ENCODE measurements at regions not wholly inside any gene's neighbourhood (a gene's known extent, or its start where the extent isn't known, plus 50 kb on each side); places are given as distances from the start of the nearest gene placed in this dataset.
"Not testable (repeated sequence)": the region's sequence is repeated elsewhere in the genome, so short reads cannot be mapped to it uniquely, and the experiment has no call there.

DNA sequence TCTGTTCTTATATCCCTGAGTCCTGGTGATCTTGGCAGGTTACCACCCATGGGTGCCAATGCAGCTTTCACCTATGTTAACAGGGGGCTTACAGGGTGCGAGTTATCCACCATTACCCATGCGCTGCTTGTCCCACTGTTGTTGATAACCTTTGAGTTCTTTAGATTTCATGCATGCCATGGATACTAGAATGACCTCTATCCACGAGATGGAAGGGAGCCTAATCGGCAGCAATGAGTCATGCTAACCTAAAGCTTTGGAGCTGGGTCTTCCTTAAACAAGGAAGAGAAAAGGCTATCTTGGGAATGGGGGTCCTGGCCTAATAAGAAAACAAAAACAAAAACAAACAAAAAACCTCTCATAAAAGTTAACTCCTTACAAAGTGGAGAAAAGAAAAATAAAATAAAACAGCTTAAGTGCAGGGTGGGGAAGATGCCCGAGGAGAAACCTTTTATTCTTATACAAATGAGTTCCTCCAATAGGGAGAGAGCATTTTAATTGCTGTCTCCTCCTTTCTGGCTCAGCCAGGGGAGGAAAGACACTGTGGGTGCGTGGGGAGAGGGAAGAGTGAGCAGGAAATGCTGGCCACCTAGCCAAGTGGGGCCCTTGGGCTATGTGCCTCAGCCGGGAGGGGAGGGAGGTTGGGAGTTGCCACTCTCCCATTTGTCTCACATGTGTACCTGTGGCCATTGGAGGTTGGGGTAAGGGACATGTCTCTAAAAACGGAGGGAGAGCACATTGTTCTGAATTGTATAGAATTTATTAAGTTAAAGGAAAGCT, 571.7 kb upstream of the TPTE start:
- CTCF ChIA-PET; H3K4me3 Mint-ChIP-seq; H3K9me3 ChIP-seq (ENCODE audit: control insufficient read depth in 1 of 2, insufficient read depth in 1 of 2, low read length in 2 of 2); H3K27ac Mint-ChIP-seq; H3K27me3 ChIP-seq (ENCODE audit: control insufficient read depth in 1 of 2, insufficient read depth in 2 of 2, low read length in 2 of 2); H3K27ac ChIP-seq (ENCODE audit: low read depth in 1 of 2, low read length in 2 of 2); H3K9me3 Mint-ChIP-seq; ATAC-seq (ENCODE audit: poor library complexity); DNase-seq; H3K36me3 ChIP-seq (ENCODE audit: insufficient read depth, low read length); H3K36me3 Mint-ChIP-seq (ENCODE audit: low read depth); intact Hi-C loops (cut with DNase I, micrococcal nuclease); POLR2A ChIA-PET; H3K27me3 Mint-ChIP-seq; H3K4me3 ChIP-seq (ENCODE audit: low read length); H3K4me1 Mint-ChIP-seq (ENCODE audit: low read depth); H3K4me1 ChIP-seq (ENCODE audit: insufficient read depth, low read length): not testable (repeated sequence)

DNA sequence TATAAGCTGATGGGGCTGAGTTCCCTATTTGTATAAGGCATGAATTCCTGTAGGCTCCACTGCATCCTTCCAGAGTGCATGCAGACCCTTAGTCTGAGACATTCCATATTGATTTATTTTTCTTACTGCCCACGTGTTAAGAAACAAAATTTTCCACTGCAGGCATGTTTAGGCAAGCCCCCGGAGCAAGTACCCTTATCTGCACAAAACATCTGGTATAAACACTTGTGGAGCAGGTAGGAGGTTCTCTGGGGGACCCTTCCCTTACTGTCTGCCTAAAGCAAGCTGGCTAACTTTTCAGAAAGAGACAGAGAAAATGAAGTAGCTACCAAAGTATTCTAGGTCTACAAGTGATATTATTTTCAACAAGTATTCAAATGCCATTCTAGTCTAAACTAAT, 571.0 kb upstream of the TPTE start:
- not testable (repeated sequence) for H3K27ac ChIP-seq (ENCODE audit: low read depth in 1 of 2, low read length in 2 of 2)

DNA sequence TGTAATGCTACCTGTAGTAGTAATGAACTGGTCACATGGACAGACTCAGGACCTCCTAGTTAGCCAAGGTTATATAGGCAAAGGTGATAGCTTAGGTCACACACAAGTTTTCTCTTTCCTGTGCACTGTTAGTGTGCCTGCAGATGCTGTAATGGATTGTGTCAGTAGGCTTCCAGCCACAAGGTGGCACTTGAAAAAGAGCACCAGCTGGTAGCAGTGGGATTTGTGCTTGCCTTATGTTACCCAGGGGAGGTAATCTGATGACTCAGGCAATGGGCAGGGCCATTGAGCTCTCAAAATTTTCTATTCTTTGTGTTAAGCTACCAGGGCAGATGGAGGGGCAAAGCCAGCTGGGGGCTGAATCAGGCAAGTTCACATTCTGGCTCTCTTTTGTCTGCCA, 562.6 kb upstream of the TPTE start:
- H3K4me3 ChIP-seq (ENCODE audit: low read length); H3K36me3 ChIP-seq (ENCODE audit: insufficient read depth, low read length); H3K27me3 ChIP-seq (ENCODE audit: control insufficient read depth in 1 of 2, insufficient read depth in 2 of 2, low read length in 2 of 2); H3K9me3 Mint-ChIP-seq; H3K36me3 Mint-ChIP-seq (ENCODE audit: low read depth); intact Hi-C loops (cut with DNase I, micrococcal nuclease); CTCF ChIA-PET; H3K27me3 Mint-ChIP-seq; H3K4me1 ChIP-seq (ENCODE audit: insufficient read depth, low read length); H3K27ac ChIP-seq (ENCODE audit: low read depth in 1 of 2, low read length in 2 of 2); DNase-seq; H3K27ac Mint-ChIP-seq; ATAC-seq (ENCODE audit: poor library complexity); H3K4me3 Mint-ChIP-seq; POLR2A ChIA-PET; H3K4me1 Mint-ChIP-seq (ENCODE audit: low read depth): not testable (repeated sequence)
- peaks cover 8 to 11% of the 10 kb centered on the region in 2 experiments for H3K9me3 ChIP-seq (ENCODE audit: control insufficient read depth in 1 of 2, insufficient read depth in 1 of 2, low read length in 2 of 2)

More for the DNA sequence above, 571.0 kb upstream of the TPTE start:
- H3K4me3 Mint-ChIP-seq; H3K27ac Mint-ChIP-seq; H3K9me3 ChIP-seq (ENCODE audit: control insufficient read depth in 1 of 2, insufficient read depth in 1 of 2, low read length in 2 of 2); DNase-seq; CTCF ChIA-PET; intact Hi-C loops (cut with DNase I, micrococcal nuclease); H3K27me3 ChIP-seq (ENCODE audit: control insufficient read depth in 1 of 2, insufficient read depth in 2 of 2, low read length in 2 of 2); H3K4me3 ChIP-seq (ENCODE audit: low read length); ATAC-seq (ENCODE audit: poor library complexity); H3K9me3 Mint-ChIP-seq; POLR2A ChIA-PET; H3K36me3 ChIP-seq (ENCODE audit: insufficient read depth, low read length); H3K4me1 Mint-ChIP-seq (ENCODE audit: low read depth); H3K4me1 ChIP-seq (ENCODE audit: insufficient read depth, low read length); H3K27me3 Mint-ChIP-seq; H3K36me3 Mint-ChIP-seq (ENCODE audit: low read depth): not testable (repeated sequence)

DNA sequence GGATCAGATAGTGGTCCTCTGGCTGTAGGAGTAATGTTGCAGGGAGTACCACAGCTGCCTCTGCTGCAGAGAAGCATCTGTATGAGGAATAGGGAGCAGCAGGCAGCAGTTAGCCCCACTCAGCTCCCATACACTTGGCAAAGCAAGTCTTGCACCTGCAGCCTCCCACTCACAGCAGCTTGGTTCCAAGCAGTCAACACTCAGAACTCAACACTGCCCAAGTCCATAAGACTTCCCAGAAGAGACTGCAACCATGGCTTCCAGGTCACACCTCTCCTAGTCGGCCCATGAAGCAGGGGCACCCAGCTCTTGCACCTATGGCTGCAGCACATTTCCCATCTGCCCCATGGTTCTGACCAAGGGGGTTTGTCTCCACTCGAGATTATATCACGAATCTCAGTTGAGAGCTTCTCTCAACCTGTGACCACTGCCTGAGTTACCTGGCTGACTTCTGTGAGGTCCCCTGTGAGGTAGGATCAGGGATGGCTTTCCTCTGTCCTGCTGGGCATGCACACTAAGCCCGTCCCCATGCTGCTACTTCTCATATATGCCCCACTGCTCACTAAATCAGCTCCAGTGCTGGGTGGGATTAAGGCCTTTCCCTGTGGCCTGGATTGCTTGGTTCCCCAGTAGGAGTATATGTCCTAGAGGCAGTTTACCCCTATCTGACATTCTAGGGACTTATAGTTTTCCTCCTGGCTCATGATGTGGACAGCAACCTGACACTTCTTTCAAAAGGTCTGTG, 562.0 kb upstream of the TPTE start:
- intact Hi-C loops (cut with DNase I, micrococcal nuclease); H3K4me1 Mint-ChIP-seq (ENCODE audit: low read depth); H3K27me3 Mint-ChIP-seq; H3K4me3 ChIP-seq (ENCODE audit: low read length); DNase-seq; ATAC-seq (ENCODE audit: poor library complexity); H3K27me3 ChIP-seq (ENCODE audit: control insufficient read depth in 1 of 2, insufficient read depth in 2 of 2, low read length in 2 of 2); H3K36me3 Mint-ChIP-seq (ENCODE audit: low read depth); POLR2A ChIA-PET; H3K27ac ChIP-seq (ENCODE audit: low read depth in 1 of 2, low read length in 2 of 2); H3K27ac Mint-ChIP-seq; H3K36me3 ChIP-seq (ENCODE audit: insufficient read depth, low read length); H3K4me3 Mint-ChIP-seq; CTCF ChIA-PET; H3K9me3 Mint-ChIP-seq; H3K4me1 ChIP-seq (ENCODE audit: insufficient read depth, low read length): not testable (repeated sequence)
- peaks cover 8 to 11% of the 10 kb centered on the region in 2 experiments for H3K9me3 ChIP-seq (ENCODE audit: control insufficient read depth in 1 of 2, insufficient read depth in 1 of 2, low read length in 2 of 2)

DNA sequence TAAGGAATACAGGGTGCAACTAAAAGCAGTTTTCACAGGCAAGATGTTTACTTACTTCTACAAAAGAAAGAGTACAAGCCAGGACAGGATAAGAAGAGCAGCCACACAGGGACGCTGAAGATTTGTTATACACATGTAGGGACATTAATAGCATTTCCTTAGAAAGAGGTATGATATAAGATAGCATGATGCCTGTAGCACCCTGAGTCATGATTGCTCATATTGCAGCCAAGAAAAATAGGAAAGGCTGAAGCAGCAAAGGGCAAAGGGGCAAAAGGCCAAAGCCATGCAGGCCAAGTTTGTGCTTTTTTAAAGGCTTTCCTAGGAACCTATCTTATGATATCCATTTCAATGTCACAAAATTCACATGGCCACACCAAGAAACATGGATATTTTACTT, 552.0 kb upstream of the TPTE start:
- H3K4me3 ChIP-seq (ENCODE audit: low read length); H3K9me3 ChIP-seq (ENCODE audit: control insufficient read depth in 1 of 2, insufficient read depth in 1 of 2, low read length in 2 of 2); H3K9me3 Mint-ChIP-seq; ATAC-seq (ENCODE audit: poor library complexity); H3K36me3 Mint-ChIP-seq (ENCODE audit: low read depth); H3K4me3 Mint-ChIP-seq; H3K27ac ChIP-seq (ENCODE audit: low read depth in 1 of 2, low read length in 2 of 2); H3K36me3 ChIP-seq (ENCODE audit: insufficient read depth, low read length); DNase-seq; H3K4me1 Mint-ChIP-seq (ENCODE audit: low read depth); CTCF ChIA-PET; H3K27ac Mint-ChIP-seq; intact Hi-C loops (cut with DNase I, micrococcal nuclease); H3K27me3 ChIP-seq (ENCODE audit: control insufficient read depth in 1 of 2, insufficient read depth in 2 of 2, low read length in 2 of 2); H3K4me1 ChIP-seq (ENCODE audit: insufficient read depth, low read length); H3K27me3 Mint-ChIP-seq; POLR2A ChIA-PET: not testable (repeated sequence)

DNA sequence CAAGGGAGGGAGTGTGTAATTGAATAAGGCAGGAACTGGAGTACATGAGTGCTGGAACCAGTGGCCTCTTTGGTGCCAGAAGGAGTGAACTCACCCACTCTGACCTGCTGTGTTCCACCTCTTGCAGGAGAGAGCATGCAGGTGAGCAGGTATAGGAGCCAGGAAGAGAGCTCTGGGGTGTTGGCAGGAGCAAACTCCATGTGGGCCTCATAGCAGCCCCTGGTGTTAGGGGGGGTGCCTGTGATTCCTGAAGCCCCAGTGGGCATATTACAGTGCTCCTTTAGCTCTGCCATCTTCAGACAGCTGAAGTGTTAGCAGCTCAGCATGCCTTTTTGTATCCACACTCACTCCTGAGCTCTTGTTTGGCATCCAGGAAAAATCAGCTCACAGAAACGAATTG, 549.4 kb upstream of the TPTE start:
- H3K27ac ChIP-seq (ENCODE audit: low read depth in 1 of 2, low read length in 2 of 2); H3K27ac Mint-ChIP-seq; H3K36me3 ChIP-seq (ENCODE audit: insufficient read depth, low read length); intact Hi-C loops (cut with DNase I, micrococcal nuclease); H3K27me3 ChIP-seq (ENCODE audit: control insufficient read depth in 1 of 2, insufficient read depth in 2 of 2, low read length in 2 of 2); H3K36me3 Mint-ChIP-seq (ENCODE audit: low read depth); H3K4me3 Mint-ChIP-seq; POLR2A ChIA-PET; CTCF ChIA-PET; H3K9me3 Mint-ChIP-seq; H3K4me1 Mint-ChIP-seq (ENCODE audit: low read depth); DNase-seq; ATAC-seq (ENCODE audit: poor library complexity); H3K4me3 ChIP-seq (ENCODE audit: low read length); H3K4me1 ChIP-seq (ENCODE audit: insufficient read depth, low read length); H3K9me3 ChIP-seq (ENCODE audit: control insufficient read depth in 1 of 2, insufficient read depth in 1 of 2, low read length in 2 of 2); H3K27me3 Mint-ChIP-seq: not testable (repeated sequence)

DNA sequence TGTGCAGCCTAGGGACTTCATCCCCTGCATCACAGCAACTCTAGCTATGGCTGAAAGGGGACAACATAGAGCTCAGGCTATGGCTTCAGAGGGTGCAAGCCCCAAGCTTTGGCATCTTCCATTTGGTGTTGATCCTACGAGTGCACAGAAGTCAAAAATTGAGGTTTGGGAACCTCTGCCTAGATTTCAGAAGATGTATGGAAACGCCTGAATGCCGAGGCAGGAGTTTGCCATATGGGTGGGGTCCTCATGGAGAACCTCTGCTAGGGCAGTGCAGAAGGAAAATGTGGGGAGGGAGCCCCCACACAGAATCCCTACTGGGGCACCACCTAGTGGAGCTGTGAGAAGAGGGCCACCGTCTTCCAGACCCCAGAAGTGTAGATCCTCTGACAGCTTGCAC, 543.0 kb upstream of the TPTE start:
- peaks cover 10% of the 10 kb centered on the region for H3K9me3 Mint-ChIP-seq
- DNase-seq; intact Hi-C loops (cut with DNase I, micrococcal nuclease); H3K27me3 Mint-ChIP-seq; H3K27ac Mint-ChIP-seq; H3K36me3 Mint-ChIP-seq (ENCODE audit: low read depth); ATAC-seq (ENCODE audit: poor library complexity); H3K27me3 ChIP-seq (ENCODE audit: control insufficient read depth in 1 of 2, insufficient read depth in 2 of 2, low read length in 2 of 2); H3K4me1 Mint-ChIP-seq (ENCODE audit: low read depth); H3K4me1 ChIP-seq (ENCODE audit: insufficient read depth, low read length); H3K27ac ChIP-seq (ENCODE audit: low read depth in 1 of 2, low read length in 2 of 2); H3K36me3 ChIP-seq (ENCODE audit: insufficient read depth, low read length); H3K4me3 ChIP-seq (ENCODE audit: low read length); H3K4me3 Mint-ChIP-seq; POLR2A ChIA-PET; H3K9me3 ChIP-seq (ENCODE audit: control insufficient read depth in 1 of 2, insufficient read depth in 1 of 2, low read length in 2 of 2); CTCF ChIA-PET: not testable (repeated sequence)
